8988T (cell line): ENCODE measurements at regions not wholly inside any gene's neighbourhood (a gene's known extent, or its start where the extent isn't known, plus 50 kb on each side); places are given as distances from the start of the nearest gene placed in this dataset.

Experiments used
- DNase-seq: peaks from one replicate; pipeline ENCODE4 v3.0.0; 2011

- DNase-seq = no peak
Observed at GRCh38 chr3:168273036-168273435, 177.3 kb upstream of the GOLIM4 start.

GRCh38 chr3:168272343-168272985 lies 176.7 kb upstream of the GOLIM4 start:
- no peak for DNase-seq

- no peak for DNase-seq
Observed at GRCh38 chr3:168271932-168272331, 176.2 kb upstream of the GOLIM4 start.

GRCh38 chr3:168269001-168269400 lies 173.3 kb upstream of the GOLIM4 start:
- DNase-seq = no peak

GRCh38 chr3:168267179-168267578 lies 171.5 kb upstream of the GOLIM4 start:
- no peak for DNase-seq

GRCh38 chr3:168266335-168266734 lies 170.6 kb upstream of the GOLIM4 start:
- no peak for DNase-seq

- no peak for DNase-seq
Observed at GRCh38 chr3:168262887-168263286, 167.2 kb upstream of the GOLIM4 start.

GRCh38 chr3:168260859-168261258 lies 165.1 kb upstream of the GOLIM4 start:
- no peak for DNase-seq

GRCh38 chr3:168251371-168251770 lies 155.6 kb upstream of the GOLIM4 start:
- DNase-seq = no peak

GRCh38 chr3:168250415-168250861 lies 154.7 kb upstream of the GOLIM4 start:
- no peak for DNase-seq

GRCh38 chr3:168249550-168250414 lies 154.1 kb upstream of the GOLIM4 start:
- DNase-seq = peak; percentile 79

- peak; percentile 24 for DNase-seq
Observed at GRCh38 chr3:168249205-168249549, 153.5 kb upstream of the GOLIM4 start.

GRCh38 chr3:168248383-168249204 lies 152.9 kb upstream of the GOLIM4 start:
- peak; percentile 29 for DNase-seq

- no peak for DNase-seq
Observed at GRCh38 chr3:168241156-168241555, 145.4 kb upstream of the GOLIM4 start.

GRCh38 chr3:168239287-168239686 lies 143.6 kb upstream of the GOLIM4 start:
- no peak for DNase-seq

- DNase-seq = no peak
Observed at GRCh38 chr3:168233001-168233400, 137.3 kb upstream of the GOLIM4 start.

GRCh38 chr3:168223085-168223484 lies 127.4 kb upstream of the GOLIM4 start:
- DNase-seq = no peak

GRCh38 chr3:168220556-168220955 lies 124.8 kb upstream of the GOLIM4 start:
- no peak for DNase-seq

GRCh38 chr3:168219530-168219929 lies 123.8 kb upstream of the GOLIM4 start:
- no peak for DNase-seq

- no peak for DNase-seq
Observed at GRCh38 chr3:168218600-168218999, 122.9 kb upstream of the GOLIM4 start.

- no peak for DNase-seq
Observed at GRCh38 chr3:168216851-168217250, 121.1 kb upstream of the GOLIM4 start.

- no peak for DNase-seq
Observed at GRCh38 chr3:168213920-168214319, 118.2 kb upstream of the GOLIM4 start.

- no peak for DNase-seq
Observed at GRCh38 chr3:168212664-168213285, 117.1 kb upstream of the GOLIM4 start.
